NCI-H1930 (cell line): ENCODE measurements at regions not wholly inside any gene's neighbourhood (a gene's known extent, or its start where the extent isn't known, plus 50 kb on each side); places are given as distances from the start of the nearest gene placed in this dataset.
"Not testable (repeated sequence)": the region's sequence is repeated elsewhere in the genome, so short reads cannot be mapped to it uniquely, and the experiment has no call there.

ENCODE experiments used
- DNase-seq, 2 experiments: peaks; one replicate each; lab custom pipeline; 2025; lab: John Stamatoyannopoulos, UW

DNA sequence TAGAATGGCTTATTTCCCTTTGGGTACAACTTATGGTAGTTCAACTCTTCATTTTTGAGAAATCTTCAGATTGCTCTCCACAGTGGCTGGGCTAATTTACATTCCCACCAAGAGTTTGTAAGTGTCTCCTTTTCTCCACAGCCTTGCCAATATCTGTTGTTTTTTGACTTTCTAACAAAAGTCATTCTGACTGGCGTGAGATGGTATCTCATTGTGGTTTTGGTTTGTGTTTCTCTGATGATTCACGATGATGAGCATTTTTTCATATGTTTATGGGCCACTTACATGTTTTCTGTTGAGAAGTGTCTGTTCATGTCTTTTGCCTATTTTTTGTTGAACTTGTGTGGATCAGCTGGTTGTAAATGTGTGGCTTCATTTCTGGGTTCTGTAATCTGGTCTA is 871.0 kb downstream of the EPHA4 start:
- DNase-seq, result no peak

DNA sequence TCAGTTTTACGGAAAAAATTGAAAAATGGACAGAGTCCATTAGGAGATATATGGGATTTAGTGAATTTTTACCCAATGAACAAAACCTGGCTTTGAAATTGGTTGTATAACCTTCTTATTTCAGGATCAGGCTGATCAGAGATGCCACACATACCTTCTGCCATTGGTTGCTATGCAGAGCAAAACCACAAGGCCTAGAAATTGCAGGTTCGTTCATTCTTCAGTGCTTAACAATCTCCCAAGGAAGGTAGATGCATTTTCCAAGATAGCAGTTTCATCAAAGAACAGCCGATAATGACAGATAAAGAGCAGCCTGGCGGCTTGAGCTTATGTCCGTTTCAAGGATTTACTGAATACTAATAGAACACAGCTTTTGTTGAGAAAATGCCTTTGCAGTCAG is 868.8 kb downstream of the EPHA4 start:
- DNase-seq, result no peak

DNA sequence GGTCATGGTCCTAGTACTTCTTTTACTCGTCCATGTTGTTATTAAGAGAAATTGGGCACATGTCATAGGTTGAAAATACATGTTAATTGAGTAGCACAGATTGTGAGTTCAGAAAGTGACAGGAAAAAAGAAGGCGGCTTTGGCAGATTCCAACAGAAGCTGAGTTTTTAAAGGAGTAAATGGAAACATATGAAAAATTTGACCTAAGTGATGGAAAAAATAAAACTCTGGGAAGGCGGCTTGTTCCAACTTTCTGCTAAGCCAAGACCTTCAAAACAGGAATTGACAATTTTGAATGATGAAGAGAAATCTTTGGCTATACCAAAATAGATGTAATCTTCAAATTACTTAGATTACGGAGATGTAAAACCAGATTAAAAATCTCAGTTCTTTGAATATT is 868.0 kb downstream of the EPHA4 start:
- no peak for DNase-seq

DNA sequence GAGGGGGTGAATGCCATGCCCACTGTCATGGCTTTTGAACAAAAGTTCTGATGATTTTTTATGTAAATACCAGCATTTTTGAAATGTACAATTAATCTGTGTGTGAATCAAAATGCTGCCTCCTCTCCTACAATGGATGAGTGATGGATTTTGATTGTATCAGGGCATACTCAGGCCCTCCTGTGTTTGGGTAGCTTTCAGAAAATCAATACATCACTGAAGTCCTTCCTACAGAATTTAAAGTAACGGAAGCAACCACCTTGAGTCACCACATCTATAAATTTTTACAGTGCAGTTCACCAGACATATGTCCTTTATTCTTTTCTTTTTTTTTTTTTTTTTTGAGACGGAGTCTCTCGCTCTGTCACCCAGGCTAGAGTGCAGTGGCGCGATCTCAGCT is 867.3 kb downstream of the EPHA4 start:
- DNase-seq, result no peak

DNA sequence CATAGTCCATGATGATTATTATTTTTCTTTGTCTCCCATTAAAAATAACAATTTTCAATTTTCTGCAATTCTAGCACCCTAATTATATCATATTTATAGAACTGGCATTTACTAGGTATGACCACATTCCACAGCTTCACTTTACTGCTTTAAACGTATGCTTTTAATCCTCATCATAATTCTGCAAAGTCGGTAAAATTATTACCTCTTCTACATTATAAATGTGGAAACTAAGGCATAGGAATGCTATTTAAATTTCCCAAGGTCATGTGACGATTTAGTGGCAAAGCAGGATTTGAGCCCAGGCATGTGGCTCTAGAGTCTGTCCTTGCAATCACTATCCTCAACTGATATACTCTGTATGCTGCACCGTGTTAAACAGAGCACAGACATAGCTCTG is 866.4 kb downstream of the EPHA4 start:
- DNase-seq, result no peak

DNA sequence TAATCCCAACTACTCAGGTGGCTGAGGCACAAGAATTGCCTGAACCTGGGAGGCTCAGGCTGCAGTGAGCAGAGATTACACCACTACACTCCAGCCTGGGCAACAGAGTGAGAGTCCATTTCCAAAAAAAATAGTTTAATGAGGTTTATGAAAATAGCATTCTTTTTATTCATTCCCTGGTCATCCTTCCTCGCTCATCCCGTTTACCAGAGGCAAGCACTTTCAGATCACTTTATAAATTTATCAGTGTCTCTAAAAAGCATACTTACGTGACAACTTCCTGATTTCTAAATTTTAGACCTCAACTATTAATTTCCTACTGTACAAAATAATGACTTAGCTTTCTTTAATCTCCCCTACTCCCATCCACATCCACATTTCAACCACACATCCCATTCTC is 864.8 kb downstream of the EPHA4 start:
- no peak for DNase-seq

DNA sequence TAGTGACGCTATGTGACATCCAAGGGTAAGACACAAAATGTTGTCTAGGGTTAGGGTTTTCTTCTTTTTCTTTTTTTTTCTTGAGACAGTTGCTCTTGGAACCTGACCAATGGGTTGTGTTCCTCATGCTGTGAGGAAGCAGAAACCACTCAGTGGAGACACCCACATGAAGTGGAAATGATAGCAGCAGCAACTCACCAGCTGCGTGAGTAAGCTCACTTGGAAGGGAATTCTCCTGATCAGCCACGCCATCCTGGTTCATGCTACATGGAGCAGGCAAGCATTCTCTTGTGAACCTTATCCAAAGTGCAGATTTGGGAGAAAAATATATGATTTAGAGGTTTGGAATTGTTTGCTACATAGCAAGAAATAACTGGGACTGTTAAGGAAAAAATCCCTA is 863.7 kb downstream of the EPHA4 start:
- no peak for DNase-seq

DNA sequence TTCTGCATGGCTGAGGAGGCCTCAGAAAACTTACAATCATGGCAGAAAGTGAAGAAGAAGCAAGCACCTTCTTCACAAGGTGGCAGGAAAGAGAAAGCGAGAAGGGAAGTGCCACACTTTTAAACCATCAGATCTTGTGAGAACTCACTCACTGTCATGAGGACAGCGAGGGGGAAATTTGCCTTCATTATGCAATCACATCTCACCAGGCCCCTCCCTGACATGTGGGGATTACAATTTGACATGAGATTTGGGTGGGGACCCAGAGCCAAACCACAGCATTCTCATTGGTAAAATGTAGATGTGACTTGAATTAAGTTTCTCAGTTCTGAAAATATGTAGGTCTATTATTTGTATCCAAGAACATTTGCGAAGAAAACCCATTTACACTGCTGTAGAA is 854.8 kb downstream of the EPHA4 start:
- DNase-seq, result no peak

DNA sequence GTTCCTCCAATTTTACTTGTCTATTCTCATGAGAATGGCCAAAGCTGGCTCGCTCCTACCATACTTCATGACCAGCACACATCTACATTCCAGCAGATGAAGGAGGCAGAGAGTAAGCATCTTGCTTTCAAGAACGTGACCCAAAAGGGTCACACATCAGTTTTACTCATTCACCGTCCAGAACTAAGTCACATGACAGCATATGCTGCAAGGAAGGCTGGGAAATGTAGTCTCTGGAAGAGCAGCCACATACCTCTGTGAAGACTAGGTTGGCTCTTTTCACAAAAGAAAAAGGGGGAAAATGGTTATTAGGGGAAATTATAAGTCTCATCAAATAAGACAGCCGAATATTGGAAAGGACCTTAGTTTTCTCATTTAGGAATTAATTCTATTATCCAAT is 835.3 kb downstream of the EPHA4 start:
- DNase-seq, result no peak

DNA sequence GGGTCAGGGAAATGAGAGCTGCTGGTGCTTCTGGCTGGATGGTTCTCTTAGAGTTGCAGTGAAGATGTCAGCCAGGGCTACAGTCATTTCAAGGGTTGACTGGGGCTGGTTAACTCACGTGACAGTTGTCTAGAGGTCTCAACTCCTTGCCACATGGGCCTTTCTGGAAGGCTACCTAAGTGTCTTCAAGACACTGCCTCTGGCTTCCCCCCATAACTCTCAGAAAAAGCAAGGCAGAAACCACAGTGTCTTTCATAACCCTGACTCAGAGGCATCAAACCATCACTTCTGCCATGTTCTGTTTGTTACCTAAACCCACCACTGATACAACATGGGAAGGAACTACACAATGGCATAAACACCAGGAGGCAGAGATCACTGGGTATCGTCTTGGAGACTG is 828.9 kb downstream of the EPHA4 start:
- DNase-seq, result no peak

DNA sequence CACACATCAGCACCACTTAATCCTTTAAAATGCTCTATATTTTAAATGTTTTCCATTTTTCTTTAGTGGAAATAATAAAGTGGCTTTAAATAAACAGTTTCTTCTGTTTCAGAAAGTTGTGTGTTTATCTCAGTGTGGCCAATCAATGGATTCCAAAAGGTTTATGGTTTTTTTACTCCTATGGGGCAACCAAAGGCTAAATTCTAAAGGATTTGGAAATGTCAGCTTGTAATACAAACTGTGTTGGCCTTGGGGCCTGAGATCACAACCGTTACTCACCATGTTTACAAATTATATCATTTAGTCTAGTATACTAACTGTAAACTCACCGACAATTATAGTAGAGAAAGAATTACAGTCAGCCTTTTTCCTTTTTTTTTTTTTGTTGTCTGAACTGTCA is 827.2 kb downstream of the EPHA4 start:
- no peak for DNase-seq

DNA sequence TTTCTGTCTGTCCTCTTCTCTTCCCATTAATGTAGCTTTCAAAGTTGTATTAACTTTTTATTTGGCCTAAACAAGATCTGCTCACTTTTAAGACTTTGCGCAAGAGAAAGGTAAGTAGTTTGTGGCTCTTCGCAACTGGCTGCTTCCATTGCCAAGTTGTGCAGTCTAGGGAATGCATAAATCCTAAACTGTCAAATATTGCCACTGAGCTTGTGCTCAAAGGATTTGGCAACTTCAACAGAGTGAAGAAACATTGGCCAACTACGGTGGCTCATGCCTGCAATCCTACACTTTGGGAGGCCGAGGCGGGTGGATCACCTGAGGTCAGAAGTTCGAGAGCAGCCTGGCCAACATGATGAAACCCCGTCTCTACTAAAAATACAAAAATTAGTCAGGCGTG is 826.4 kb downstream of the EPHA4 start:
- DNase-seq, result no peak

DNA sequence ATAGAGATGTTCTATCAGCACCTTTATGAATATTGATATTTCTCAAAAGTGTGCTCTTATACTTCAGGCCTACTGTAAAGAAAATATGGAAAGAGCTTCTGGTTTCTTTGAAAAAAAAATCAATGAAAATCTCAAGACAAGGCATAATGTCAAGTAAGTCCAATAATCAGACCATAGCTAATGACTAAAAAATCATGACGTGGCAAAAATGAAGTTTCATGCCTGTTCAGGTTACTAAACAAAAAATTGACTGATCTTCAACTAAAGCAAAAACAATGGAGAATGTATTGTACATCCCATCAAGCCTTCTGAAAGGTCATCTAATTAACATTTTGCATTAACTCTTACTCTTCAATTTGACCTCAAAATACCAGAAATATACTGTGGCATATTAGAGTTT is 824.4 kb downstream of the EPHA4 start:
- DNase-seq, result no peak

DNA sequence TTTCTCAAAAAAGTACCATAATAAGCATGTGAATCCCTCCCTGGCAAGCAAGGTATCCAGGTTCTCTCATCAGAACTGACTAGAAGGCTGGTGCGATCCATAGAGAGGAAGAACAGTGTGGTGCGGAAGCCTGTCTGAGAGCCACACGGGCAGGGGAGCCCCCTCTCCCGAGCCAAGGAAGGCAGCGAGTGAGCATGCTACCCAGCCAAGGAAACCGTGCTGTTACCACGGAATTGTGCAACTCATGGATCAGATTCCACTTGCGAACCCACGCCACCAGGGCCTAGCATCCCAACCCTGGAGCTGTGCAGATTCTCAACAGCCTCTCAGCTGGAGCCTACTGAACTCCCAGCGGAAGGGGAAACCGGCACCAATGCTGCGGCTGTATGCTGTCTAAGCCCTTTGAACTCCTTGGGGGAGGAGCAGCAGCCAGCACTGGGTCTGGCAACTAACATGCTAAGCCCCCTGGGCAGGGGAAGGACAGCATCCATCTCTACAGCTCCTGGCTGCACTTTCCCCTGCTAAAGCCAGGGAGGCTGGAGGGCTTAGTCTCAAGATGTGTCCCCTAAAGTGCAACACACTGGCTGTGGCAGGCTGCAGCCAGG is 823.1 kb downstream of the EPHA4 start:
- no peak for DNase-seq

DNA sequence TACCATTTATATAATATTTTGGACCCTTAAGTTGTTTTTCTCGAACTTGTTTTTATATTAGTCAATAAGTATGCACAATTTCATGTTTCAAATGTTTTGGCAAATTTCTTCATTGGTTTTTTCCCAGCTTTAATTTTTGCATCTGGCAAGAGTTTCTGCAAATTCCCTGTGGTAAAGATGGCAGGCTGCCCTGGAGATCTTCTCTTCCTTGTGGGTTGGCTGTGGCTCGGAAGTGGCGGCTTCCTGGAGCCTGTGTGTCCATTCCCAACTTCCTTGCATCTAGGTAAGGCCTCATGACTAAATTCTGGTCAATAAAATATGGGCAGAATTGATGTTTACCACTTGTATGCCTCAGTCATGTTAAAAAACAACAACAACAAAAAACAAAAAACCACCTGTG is 818.6 kb downstream of the EPHA4 start:
- no peak for DNase-seq

DNA sequence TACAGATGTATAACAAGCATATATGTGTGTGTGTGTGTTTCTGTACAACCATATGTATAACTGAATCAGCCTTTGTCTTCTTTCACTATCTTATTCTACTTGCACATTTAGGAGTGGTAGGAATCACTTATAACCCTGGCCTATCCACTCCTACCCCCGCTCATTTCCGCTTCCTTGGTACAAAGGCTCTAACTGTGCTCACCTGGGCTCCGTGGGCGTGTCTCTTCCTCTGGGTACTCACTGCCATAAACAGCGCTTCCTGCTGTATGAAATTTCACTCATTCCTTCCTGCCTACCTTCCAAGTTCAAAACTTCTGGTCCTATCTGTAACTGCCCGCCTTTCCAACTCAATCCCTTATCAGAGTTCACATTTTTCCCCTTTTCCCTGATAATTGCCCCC is 815.5 kb downstream of the EPHA4 start:
- DNase-seq, result no peak

DNA sequence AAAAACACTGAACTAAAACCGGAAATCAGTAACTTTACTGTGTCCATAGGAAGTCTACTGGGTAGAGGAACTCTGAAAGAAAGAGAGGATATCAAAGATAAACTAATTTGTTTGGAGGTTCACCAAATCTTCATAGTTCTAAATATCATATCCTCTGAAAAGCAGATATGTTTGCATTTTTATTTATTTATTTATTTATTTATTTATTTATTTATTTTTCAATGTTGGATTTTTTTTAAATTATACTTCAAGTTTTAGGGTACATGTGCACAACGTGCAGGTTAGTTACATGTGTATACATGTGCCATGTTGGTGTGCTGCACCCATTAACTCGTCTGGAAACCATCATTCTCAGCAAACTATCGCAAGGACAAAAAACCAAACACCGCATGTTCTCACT is 813.7 kb downstream of the EPHA4 start:
- not testable (repeated sequence) for DNase-seq

DNA sequence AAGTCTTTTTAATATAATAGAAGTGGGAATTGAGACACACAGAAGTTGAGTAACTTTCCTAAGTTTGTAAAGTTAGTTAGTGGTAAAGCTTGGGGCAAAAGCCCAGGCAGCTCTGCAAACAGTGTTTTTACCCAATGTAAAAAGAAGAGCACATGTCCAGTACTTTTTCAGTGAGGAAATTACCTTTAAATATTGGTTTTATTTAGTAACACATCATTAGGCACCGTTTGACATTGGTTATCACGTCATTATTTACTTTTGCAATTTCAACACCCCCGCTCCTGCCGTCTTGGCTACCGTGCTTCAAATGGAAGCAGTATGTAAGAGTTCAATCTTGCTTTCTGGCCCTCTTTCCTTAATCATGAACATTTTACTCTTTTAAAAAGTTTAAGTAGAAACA is 807.9 kb downstream of the EPHA4 start:
- DNase-seq, result no peak

DNA sequence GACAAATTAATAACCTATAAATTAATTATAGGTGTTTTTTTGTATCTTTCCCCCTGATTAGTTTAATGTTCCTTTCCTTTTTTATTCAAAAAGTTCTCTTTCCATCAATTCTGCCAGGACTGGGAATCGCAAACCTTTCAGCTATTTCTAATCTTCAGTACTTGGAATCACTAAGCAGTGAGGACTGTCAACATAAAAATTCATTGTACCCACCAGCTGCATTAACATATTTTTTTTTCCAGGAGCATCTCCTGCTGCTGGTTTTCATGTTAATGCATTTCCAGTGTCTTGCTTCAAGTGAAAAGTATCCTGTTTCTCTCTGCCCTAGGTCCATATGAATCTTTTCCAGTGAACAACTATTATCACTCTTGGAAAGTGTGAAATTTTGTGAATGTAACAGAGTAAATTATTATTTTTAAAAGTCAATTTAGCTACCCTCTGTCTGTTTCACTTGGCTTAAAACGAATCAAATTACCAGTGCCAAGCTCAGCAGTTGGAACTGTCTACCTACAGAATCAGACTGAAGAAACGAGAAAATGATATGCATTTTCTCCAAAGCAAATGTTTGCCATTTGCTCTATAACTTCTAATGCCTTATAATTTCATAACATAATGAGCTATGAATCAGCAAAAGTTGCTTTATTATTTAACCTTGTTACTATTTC is 804.4 kb downstream of the EPHA4 start:
- no peak for DNase-seq

DNA sequence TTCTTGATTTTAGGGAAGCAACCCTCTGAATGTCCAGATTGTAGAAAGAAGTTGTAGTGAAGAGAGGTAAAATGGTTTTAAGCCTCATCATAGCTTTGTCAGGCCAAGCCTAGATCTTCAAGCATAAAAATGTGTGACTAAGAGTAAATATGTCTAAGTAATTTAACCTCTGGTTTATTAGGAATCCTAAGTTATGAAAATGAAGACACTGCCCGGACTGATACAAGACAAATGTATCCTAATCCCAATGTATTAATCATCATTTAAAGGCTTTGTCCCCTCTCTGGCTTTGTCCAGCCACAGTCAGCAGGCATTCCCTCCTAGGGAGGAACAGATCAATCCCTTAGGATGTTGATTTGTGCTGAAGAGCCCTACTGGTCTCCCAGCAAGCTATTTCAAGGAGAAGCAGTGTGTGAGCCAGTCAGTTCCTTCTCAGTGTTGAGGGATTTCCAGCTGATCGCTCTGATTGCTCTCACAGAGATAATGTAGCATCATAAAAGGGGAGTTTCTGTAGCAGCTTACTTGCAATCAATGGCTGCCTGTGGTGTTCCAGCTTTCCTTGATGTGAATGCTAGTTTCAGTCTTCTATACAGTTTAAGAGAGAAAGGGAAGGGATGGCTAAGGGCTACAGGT is 796.1 kb downstream of the EPHA4 start:
- DNase-seq, result no peak

DNA sequence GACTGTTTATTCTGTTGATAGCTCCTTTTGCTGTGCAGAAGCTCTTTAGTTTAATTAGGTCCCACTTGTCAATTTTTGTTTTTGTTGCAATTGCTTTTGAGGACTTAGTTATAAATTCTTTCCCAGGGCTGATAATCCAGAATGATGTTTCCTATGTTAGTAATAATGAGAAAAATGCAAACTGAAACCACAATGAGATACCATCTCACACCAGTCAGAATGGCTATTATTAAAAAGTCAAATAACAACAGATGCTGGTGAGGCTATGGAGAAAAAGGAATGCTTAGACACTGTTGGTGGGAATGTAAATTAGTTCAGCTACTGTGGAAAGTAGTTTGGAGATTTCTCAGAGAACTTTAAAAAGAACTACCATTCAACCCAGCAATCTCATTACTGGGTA is 793.0 kb downstream of the EPHA4 start:
- DNase-seq, result not testable (repeated sequence)

DNA sequence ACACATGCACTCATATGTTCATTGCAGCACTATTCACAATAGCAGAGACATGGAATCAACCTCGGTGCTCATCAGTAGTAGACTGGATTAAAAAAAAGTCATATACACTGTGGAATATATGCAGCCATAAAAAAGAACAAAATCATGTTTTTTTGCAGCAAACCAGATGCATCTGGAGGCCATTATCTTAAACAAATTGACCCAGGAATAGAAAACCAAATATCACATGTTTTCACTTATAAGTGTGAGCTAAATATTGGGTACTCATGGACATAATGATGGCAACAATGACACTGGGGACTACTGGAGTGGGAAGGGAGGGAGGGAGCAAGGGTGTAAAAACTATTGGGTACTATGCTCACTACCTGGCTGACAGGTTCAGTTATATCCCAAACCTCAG is 792.6 kb downstream of the EPHA4 start:
- DNase-seq, result no peak

DNA sequence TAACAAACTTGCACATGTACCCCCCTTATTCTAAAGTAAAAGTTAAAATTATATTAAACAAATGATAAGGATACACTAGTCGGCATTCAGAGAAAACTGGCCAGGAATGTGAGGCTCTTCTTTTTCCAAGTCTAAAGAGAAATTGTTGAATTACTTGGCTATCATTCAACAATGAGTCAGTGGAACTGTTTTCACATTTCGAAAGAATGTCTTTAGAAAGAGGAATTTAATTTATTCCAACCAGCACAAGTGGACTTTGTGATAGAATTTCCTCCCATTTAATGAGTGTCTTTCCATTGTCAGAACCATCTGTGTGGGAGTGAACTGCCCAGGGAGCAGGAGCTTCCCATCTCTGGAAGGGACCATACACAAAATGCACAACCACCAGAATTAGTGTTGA is 792.2 kb downstream of the EPHA4 start:
- DNase-seq, result no peak
